ENCODE measurements at regions not wholly inside any gene's neighbourhood (a gene's known extent, or its start where the extent isn't known, plus 50 kb on each side); places are given as distances from the start of the nearest gene placed in this dataset.
"Not testable (repeated sequence)": the region's sequence is repeated elsewhere in the genome, so short reads cannot be mapped to it uniquely, and the experiment has no call there.

DNA sequence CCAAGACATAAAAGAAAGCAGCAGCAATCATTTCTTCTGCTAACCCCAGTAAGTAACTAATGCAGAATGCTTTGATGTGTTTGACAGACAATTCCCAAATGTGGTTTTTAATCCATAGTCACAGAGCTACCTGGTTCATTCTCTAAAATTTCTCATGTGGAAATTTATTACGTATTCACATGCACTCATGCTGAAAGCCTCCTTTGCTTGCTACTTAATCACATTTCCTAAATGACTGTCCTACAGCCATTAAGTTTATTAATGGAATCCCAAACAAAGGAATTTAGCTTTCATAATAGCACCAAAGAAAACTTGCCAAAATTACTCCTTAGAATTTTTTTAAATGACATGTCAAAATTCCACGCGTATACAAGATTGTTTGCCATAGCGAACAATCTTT lies 68.6 kb upstream of the MCHR2 start:
- Histone ChIP-seq H3K27ac (ENCODE audit: low read depth, low read length, poor library complexity, severe bottlenecking) (no peak overlapping the region), H3K36me3 (ENCODE audit: insufficient read depth, low read length, poor library complexity, severe bottlenecking) (no peaks in the 10 kb centered on the region), H3K9me3 (ENCODE audit: low read depth, low read length, poor library complexity, severe bottlenecking) (no peaks in the 10 kb centered on the region), H3K4me1 (ENCODE audit: insufficient read depth, low read length, poor library complexity, severe bottlenecking) (no peaks in the 10 kb centered on the region), H3K4me3 (ENCODE audit: low read depth, low read length, poor library complexity, severe bottlenecking) (no peak overlapping the region), H3K27me3 (replicated peaks; ENCODE audit: insufficient read depth, low read depth, low read length, poor library complexity) (no peaks in the 10 kb centered on the region)
- DNase-seq (ENCODE audit: low spot score), result no peak
- POLR2A ChIA-PET (ENCODE audit: low non-redundant PET), result no interaction called here
- intact Hi-C loops (cut with micrococcal nuclease; ENCODE audit: unreplicated experiment), result no loop called here
- TF ChIP-seq, protein P1, sequence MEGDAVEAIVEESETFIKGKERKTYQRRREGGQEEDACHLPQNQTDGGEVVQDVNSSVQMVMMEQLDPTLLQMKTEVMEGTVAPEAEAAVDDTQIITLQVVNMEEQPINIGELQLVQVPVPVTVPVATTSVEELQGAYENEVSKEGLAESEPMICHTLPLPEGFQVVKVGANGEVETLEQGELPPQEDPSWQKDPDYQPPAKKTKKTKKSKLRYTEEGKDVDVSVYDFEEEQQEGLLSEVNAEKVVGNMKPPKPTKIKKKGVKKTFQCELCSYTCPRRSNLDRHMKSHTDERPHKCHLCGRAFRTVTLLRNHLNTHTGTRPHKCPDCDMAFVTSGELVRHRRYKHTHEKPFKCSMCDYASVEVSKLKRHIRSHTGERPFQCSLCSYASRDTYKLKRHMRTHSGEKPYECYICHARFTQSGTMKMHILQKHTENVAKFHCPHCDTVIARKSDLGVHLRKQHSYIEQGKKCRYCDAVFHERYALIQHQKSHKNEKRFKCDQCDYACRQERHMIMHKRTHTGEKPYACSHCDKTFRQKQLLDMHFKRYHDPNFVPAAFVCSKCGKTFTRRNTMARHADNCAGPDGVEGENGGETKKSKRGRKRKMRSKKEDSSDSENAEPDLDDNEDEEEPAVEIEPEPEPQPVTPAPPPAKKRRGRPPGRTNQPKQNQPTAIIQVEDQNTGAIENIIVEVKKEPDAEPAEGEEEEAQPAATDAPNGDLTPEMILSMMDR (conservative IDR thresholded peaks at IDR 0.05; ENCODE audit: low read depth, low read length), result no peak
- CTCF ChIA-PET, result no interaction called here
- no TSS peak for BruUV-seq (replicated peaks)

DNA sequence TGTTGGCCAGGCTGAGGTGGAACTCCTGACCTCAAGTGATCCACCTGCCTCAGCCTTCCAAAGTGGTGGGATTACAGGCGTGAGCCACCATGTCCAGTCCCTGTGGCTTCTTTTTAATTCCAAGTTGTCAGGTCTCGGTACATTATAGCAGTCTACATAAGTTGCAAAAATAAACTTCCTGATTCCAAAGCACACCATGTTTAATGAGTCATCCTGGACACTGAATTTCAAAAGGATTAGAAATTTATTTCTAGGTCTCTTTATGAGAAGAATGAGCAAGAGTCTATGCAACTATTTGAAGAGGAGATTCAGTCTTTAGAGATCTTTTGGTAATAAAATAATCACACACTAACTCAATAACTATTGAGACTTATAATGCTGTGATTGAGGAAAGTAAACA lies 63.9 kb upstream of the MCHR2 start:
- BruUV-seq (replicated peaks), result no TSS peak
- TF ChIP-seq EZH2 (IDR thresholded peaks at IDR 0.05; ENCODE audit: borderline replicate concordance, low read depth, low read length, poor library complexity, severe bottlenecking), result no peak
- TF ChIP-seq, protein P1 (conservative IDR thresholded peaks at IDR 0.05; ENCODE audit: low read depth, low read length), result no peak
- Histone ChIP-seq H3K27me3 (replicated peaks; ENCODE audit: insufficient read depth, low read depth, low read length, poor library complexity) (no peaks in the 10 kb centered on the region), H3K36me3 (ENCODE audit: insufficient read depth, low read length, poor library complexity, severe bottlenecking) (no peaks in the 10 kb centered on the region), H3K27ac (ENCODE audit: low read depth, low read length, poor library complexity, severe bottlenecking) (no peak overlapping the region), H3K9me3 (ENCODE audit: low read depth, low read length, poor library complexity, severe bottlenecking) (no peaks in the 10 kb centered on the region), H3K4me1 (ENCODE audit: insufficient read depth, low read length, poor library complexity, severe bottlenecking) (no peaks in the 10 kb centered on the region), H3K4me3 (ENCODE audit: low read depth, low read length, poor library complexity, severe bottlenecking) (no peak overlapping the region)
- ChIA-PET POLR2A (ENCODE audit: low non-redundant PET) (no interaction called here), CTCF (no interaction called here)
- DNase-seq (ENCODE audit: low spot score), result no peak
- intact Hi-C loops (cut with micrococcal nuclease; ENCODE audit: unreplicated experiment), result no loop called here

DNA sequence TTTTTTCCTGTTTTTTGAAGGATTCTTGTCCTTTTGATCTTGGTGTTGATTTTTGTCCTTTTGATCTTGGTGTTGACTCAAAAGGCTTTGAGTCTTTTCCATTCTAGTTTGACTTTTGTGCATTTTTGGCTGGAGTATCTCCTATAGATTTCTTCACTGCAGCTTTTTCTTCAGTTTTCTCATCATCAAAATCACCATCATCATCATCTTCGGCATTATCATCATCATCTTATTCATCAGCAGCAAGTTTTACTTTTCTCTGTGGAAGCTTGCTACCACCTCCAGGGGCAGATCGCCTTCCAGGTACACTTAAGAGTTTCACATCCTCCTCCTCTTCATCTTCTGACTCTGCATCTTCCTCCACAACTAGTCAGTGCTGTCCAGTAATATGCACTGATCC lies 56.5 kb upstream of the MCHR2 start:
- H3K27me3 ChIP-seq (replicated peaks; ENCODE audit: insufficient read depth, low read depth, low read length, poor library complexity), result no peaks in the 10 kb centered on the region
- intact Hi-C loops (cut with micrococcal nuclease; ENCODE audit: unreplicated experiment), result no loop called here
- H3K4me1 ChIP-seq (ENCODE audit: insufficient read depth, low read length, poor library complexity, severe bottlenecking), result no peaks in the 10 kb centered on the region
- no peak for DNase-seq (ENCODE audit: low spot score)
- no peaks in the 10 kb centered on the region for H3K9me3 ChIP-seq (ENCODE audit: low read depth, low read length, poor library complexity, severe bottlenecking)
- no peaks in the 10 kb centered on the region for H3K36me3 ChIP-seq (ENCODE audit: insufficient read depth, low read length, poor library complexity, severe bottlenecking)
- BruUV-seq (replicated peaks), result no TSS peak
- no peak for TF ChIP-seq EZH2 (IDR thresholded peaks at IDR 0.05; ENCODE audit: borderline replicate concordance, low read depth, low read length, poor library complexity, severe bottlenecking)
- TF ChIP-seq, protein P1 (conservative IDR thresholded peaks at IDR 0.05; ENCODE audit: low read depth, low read length), result no peak
- H3K27ac ChIP-seq (ENCODE audit: low read depth, low read length, poor library complexity, severe bottlenecking), result no peak overlapping the region
- ChIA-PET POLR2A (ENCODE audit: low non-redundant PET) (no interaction called here), CTCF (no interaction called here)
- H3K4me3 ChIP-seq (ENCODE audit: low read depth, low read length, poor library complexity, severe bottlenecking), result no peak overlapping the region

DNA sequence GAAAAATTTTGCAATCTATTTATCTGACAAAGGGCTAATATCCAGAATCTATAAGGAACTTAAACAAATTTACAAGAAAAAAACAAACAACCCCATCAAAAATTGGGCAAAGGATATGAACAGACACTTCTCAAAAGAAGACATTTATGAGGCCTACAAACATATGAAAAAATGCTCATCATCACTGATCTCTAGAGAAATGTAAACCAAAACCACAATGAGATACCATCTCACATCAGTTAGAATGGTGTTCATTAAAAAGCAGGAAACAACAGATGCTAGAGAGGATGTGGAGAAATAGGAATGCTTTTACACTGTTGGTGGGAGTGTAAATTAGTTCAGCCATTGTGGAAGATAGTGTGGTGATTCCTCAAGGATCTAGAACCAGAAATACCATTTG lies 49.9 kb upstream of the MCHR2 start:
- H3K36me3 ChIP-seq (ENCODE audit: insufficient read depth, low read length, poor library complexity, severe bottlenecking); DNase-seq (ENCODE audit: low spot score); H3K4me3 ChIP-seq (ENCODE audit: low read depth, low read length, poor library complexity, severe bottlenecking); intact Hi-C loops (cut with micrococcal nuclease; ENCODE audit: unreplicated experiment); BruUV-seq (replicated peaks); CTCF ChIA-PET; H3K27ac ChIP-seq (ENCODE audit: low read depth, low read length, poor library complexity, severe bottlenecking); H3K27me3 ChIP-seq (replicated peaks; ENCODE audit: insufficient read depth, low read depth, low read length, poor library complexity); H3K9me3 ChIP-seq (ENCODE audit: low read depth, low read length, poor library complexity, severe bottlenecking); POLR2A ChIA-PET (ENCODE audit: low non-redundant PET); H3K4me1 ChIP-seq (ENCODE audit: insufficient read depth, low read length, poor library complexity, severe bottlenecking): not testable (repeated sequence)

Data from A673 (cell line).